HG03060 (cell line): ENCODE measurements at regions not wholly inside any gene's neighbourhood (a gene's known extent, or its start where the extent isn't known, plus 50 kb on each side); places are given as distances from the start of the nearest gene placed in this dataset.
"Not testable (repeated sequence)": the region's sequence is repeated elsewhere in the genome, so short reads cannot be mapped to it uniquely, and the experiment has no call there.

Source experiments
- ATAC-seq: cut with Tn5 transposase; IDR thresholded peaks from one replicate; pipeline ENCODE4 v1.9.1; 2021; ENCODE audit warnings: low read depth, moderate number of reproducible peaks; ENCODE audit not compliant: unreplicated experiment

DNA sequence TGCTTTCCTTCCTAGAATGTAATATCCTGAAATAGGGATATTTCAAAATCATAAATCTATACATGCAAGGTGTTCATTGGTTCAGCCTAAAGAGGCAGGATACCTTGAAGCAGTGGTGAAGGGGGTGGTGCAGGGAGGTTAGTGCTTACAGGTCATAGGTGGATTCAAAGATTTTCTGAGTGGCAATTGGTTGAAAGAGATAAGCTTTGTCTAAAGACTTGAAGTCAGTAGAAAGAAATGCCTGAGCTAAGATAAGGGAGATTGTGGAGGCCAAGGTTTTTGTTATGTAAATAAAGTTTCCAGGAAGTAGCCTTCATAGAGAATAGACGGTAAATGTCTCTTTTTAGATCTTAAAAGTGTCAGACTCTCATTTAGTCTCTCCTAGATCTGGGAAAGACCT lies 741.2 kb upstream of the ZWINT start:
- no peak for ATAC-seq

DNA sequence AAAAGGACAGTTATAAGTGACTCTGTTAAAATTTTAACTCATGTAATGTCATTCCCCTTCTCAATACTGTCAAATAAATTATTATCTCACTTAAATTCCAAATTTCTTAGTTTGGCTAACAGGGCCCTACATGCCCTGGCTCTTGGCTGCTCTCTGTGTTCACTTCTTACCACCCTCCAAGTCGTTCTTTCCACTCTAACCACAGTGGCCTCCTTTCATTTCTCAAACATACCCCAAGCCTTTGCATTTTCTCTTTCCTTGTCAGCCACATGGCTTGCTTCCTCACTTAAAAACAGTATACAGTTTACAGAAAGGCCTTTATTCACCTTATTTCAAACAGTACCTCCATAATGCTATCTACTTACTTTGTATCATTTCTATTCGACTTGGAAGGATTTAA lies 737.1 kb upstream of the ZWINT start:
- no peak for ATAC-seq

DNA sequence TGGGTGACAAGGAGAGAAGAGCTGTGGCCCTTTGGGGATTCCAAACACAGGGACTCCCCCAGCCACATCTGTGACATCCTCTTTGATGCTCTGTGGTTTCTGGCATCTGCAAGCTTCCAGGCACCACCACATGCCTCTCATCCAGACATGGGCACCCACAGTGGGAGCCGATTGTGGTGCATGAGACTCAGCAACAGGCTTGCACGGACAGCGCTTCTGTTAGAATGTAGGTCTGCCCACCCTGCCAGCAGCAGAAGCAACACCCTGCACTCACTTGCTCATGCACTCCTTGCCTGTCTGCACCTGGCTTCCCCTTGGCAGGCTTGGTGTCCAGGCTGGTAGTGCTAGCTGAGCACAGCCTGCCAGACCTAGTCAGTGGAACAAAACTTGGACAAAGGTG lies 735.0 kb upstream of the ZWINT start:
- ATAC-seq: no peak

DNA sequence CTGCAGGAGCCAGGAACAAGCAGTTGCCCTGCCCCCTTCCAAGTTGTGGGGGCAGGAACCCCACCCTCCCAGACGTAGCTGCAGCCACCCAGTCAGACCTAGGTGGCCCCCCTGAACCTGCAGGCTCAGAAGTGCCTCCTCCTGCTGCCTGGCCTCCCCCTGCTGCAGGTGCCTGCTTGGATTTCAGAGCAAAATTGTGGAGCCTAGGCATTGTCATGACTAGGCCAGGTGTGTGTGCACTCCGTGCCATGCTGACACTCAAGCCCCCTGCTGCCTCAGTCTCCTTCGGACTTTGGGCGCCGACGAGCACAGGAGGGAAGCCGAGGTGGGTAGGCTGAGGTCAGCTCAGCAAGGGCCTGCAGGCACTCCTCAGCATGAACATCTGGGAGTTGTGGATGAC lies 733.9 kb upstream of the ZWINT start:
- no peak for ATAC-seq

- ATAC-seq: no peak
These were observed 733.0 kb upstream of the ZWINT start for GRCh38 chr10:57094083-57094482.

GRCh38 chr10:57053530-57053929 lies 692.5 kb upstream of the ZWINT start:
- ATAC-seq: no peak

- no peak for ATAC-seq
These were observed 688.0 kb upstream of the ZWINT start for GRCh38 chr10:57049096-57049495.

DNA sequence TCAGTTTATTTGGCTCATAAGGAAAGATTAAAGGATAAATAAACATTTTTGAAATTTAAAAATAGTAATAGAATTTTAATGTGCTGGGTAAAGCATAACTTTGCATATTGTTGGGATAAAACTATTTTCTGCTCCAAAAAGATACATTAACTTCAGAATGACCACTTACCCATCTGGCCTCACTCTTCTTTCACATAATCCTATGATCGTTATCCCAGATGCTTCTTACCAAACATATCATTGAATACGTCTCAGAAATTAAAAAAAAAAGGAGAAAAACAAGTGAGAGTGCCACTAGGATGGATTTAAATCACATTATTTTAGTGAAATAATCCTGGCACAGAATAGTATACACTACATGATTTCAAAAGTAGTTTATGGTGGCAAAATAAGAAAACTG lies 677.5 kb upstream of the ZWINT start:
- ATAC-seq: no peak

GRCh38 chr10:57035310-57035709 lies 674.3 kb upstream of the ZWINT start:
- ATAC-seq: no peak

DNA sequence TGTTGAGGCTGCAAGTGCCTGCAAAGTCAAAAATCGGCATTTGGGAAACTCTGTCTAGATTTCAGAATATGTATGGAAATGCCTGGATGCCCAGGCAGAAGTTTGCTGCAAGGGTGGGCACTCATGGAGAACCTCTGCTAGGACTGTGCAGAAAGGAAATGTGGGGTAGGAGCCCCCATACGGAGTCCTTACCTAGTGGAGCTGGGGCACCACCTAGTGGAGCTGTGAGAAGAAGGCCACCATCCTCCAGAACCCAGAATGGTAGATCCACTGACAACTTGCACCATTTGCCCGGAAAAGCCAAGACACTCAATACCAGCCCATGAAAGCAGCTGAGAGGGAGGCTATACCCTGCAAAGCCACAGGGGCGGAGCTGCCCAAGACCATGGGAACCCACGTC lies 671.2 kb upstream of the ZWINT start:
- not testable (repeated sequence) for ATAC-seq

DNA sequence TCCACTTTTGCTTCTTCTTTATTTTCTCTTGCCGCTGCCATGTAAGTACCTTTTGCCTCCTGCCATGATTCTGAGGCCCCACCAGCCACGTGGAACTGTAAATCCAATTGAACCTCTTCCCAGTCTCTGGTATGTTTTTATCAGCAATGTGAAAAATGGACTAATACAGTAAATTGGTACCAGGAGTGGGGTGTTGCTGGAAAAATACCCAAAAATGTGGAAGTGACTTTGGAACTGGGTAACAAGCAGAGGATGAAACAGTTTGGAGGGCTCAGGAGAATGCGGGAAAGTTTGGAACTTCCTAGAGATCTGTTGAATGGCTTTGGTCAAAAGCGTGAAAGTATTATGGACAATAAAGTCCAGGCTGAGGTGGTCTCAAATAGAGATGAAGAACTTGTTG lies 670.3 kb upstream of the ZWINT start:
- no peak for ATAC-seq

DNA sequence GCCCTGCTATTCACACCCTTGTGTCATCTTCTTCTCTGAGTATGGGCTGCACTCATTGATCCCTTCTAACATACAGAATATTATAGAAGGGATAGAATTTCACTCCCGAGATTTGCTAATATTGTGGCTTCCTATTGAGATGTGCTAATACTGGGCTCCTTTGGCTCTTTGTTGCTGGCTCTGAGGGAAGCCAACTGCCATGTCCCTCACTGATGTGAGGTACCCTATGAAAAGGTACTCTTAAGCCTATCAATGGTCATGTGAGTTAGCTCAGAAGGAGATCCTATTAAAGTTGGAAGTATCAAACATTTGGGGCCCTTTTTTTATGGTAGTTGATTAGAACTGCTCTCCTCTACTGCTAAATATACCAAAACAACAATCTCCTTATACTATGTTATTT lies 665.2 kb upstream of the ZWINT start:
- ATAC-seq: no peak

DNA sequence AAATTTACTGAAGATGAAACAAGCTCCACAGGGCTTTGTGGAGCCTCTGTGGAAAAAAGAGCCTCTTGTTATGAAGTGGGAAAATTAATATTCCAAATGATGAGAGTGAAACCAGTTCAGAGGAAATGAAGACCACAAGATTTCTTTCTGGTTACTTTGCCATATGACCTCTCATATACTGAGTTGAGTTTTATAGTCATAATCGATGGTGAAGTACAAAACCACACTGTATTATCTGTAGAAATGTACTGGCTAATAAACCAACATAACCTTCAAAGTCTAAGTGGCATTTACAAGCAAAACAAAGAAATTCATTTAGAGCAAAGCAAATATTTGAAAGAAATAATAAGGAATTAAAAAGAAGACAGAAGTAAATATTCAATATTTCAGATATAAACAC lies 662.6 kb upstream of the ZWINT start:
- no peak for ATAC-seq

DNA sequence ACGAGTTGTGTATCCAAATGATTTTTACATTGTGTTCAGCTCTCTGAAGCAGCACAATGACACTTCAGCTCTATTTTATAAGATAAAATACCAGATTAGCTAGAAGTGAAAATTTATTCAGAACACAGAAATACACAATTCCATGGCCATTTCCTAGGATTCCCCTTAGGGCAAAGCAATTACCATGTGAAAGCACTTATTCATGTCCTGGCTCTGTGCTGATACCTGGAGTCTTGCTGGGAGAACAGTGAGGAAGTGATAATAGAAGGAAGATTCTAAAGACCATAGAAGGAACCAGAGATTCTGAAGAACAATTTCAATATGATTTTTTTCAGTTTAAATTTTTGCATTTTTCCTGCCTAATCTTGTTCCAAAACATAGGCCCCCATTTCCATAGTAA lies 657.4 kb upstream of the ZWINT start:
- ATAC-seq: no peak

- no peak for ATAC-seq
These were observed 656.4 kb upstream of the ZWINT start for GRCh38 chr10:57017356-57018037.

DNA sequence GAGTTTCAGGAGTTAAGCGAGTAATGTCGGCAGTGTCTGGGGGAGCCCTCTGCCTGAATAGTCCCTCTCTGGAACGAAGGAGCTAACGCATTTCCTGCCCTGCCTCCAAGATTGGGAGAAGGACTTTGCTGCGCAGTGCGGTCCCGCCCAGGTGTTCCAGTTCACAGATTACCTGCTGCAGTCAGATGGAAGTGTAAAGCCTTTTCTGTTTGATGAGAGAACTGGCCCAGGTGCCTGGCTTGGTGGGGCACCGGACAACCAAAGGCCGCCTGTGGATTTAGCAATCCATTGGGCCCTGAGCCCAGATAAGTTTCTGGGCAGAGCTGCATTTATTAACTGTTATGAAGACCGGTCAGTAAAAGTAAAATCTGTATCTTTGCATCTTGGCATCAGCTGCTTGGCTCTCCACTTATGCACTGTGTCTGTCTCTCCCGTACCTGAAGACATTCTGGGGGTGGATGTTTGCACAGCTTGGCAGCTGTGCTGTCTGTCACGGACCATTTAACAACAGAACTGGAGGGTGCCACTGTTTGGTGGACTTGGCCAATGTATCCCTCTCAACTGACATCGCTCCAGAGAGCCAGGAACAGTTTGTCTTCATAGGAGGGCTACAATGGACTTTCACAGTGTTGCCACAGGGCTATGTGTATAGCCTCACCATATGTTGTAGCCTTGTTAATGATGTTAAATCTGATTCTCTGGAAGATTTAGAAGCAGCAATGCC lies 654.7 kb upstream of the ZWINT start:
- no peak for ATAC-seq

DNA sequence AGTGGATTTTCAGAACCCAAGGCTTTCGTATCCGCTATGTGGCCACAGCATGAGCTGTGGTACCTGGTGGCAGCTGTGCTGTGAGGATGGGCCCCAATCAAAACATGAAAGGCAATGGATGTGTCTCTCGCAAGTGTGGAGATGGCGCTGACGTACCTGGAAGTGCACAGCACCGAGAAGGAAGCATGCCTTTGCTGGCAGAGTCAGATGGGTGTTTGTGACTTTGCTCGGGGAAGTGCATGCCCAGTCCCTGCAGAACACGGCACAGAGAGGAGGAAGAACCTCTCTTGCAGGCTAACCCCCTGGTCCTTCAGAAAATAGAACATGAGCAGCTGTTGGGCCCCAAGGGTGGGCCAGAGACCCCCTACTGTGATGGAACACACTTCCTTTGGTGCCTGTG lies 654.1 kb upstream of the ZWINT start:
- ATAC-seq: no peak

GRCh38 chr10:57014758-57015157 lies 653.7 kb upstream of the ZWINT start:
- no peak for ATAC-seq

DNA sequence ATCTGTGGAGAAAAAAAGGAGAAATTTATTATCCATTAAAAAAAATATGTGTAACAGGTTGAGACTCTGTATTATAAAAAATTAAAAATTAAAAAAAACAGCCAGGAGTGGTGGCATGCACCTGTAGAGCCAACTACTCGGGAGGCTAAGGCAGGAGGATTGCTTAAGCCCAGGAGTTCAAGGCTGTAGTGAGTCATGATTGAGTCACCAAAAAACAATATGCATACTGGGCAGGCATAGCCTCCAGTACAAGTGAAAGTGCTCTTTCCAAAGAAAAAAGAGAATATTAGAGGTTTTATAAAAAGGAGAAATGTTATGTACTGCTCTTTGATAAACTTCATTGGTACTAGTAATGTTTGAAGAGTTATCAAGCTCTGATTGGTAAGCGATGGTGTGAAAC lies 647.1 kb upstream of the ZWINT start:
- ATAC-seq: no peak

DNA sequence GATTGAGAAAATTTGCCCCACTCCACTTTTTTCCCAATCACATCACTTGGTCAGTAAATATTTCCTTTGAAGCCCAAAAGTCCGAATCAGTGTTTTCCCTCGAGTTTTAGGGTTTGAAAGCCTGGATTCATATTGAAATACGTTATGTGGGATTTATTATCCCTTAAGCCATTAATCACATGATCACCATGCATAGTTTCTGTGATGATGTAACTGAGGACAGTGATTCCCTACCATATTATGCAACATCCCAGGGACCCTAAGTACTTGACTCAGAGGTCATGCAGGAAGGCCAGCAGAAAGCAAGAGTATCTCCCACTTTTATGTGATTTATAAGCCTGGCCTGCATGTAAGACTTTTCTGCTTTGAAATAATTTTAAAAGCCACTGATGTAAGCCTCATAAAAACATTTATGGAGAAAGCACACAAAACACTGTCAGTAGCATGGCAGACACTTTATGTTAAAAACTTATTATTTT lies 630.6 kb upstream of the ZWINT start:
- ATAC-seq: no peak

- no peak for ATAC-seq
These were observed 614.5 kb upstream of the ZWINT start for GRCh38 chr10:56975513-56975912.

DNA sequence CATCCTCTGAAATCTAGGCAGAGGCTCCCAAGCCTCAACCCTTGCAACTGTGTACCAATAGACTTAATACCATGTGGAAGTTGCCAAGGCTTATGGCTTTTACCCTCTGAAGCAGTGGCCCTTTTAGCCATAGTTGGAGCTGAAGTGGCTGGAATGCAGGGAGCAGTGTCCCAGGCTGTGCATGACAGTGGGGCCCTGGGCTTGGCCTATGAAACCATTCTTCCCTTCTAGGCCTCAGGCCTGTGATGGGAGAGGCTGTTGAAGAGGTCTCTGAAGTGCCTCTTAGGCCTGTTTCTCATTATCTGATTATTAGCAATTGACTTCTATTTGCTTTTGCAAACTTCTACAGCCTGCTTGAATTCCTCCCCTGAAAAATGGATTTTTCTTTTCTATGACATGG lies 612.7 kb upstream of the ZWINT start:
- no peak for ATAC-seq
